NCI-H146 treated with DMSO at 0.1 percent for 48 hours (cell line): ENCODE measurements at regions not wholly inside any gene's neighbourhood (a gene's known extent, or its start where the extent isn't known, plus 50 kb on each side); places are given as distances from the start of the nearest gene placed in this dataset.

ENCODE experiments used
- DNase-seq: peaks from one replicate; lab custom pipeline; 2025; ENCODE audit not compliant: unreplicated experiment; lab: John Stamatoyannopoulos, UW

GRCh38 chr3:64957408-64958198 is 269.8 kb upstream of the ADAMTS9 start:
- DNase-seq, result no peak

- DNase-seq, result no peak
These were observed 269.0 kb upstream of the ADAMTS9 start for GRCh38 chr3:64956711-64957325.

- DNase-seq, result no peak
These were observed 267.3 kb upstream of the ADAMTS9 start for GRCh38 chr3:64954995-64955636.

- DNase-seq, result no peak
These were observed 257.4 kb upstream of the ADAMTS9 start for GRCh38 chr3:64945171-64945729.

- DNase-seq, result no peak
These were observed 256.1 kb upstream of the ADAMTS9 start for GRCh38 chr3:64943866-64944265.

GRCh38 chr3:64940596-64941348 is 253.0 kb upstream of the ADAMTS9 start:
- DNase-seq, result no peak

- DNase-seq, result no peak
These were observed 252.1 kb upstream of the ADAMTS9 start for GRCh38 chr3:64939747-64940450.

- DNase-seq, result no peak
These were observed 251.5 kb upstream of the ADAMTS9 start for GRCh38 chr3:64939309-64939708.

GRCh38 chr3:64936556-64936955 is 248.8 kb upstream of the ADAMTS9 start:
- DNase-seq, result no peak

GRCh38 chr3:64935971-64936370 is 248.2 kb upstream of the ADAMTS9 start:
- DNase-seq, result no peak

- no peak for DNase-seq
These were observed 245.0 kb upstream of the ADAMTS9 start for GRCh38 chr3:64932666-64933342.

GRCh38 chr3:64932016-64932518 is 244.3 kb upstream of the ADAMTS9 start:
- DNase-seq, result no peak

GRCh38 chr3:64930891-64931290 is 243.1 kb upstream of the ADAMTS9 start:
- no peak for DNase-seq

GRCh38 chr3:64928683-64929082 is 240.9 kb upstream of the ADAMTS9 start:
- no peak for DNase-seq

GRCh38 chr3:64927689-64928088 is 239.9 kb upstream of the ADAMTS9 start:
- no peak for DNase-seq

GRCh38 chr3:64925575-64925974 is 237.8 kb upstream of the ADAMTS9 start:
- DNase-seq, result no peak

- no peak for DNase-seq
These were observed 237.2 kb upstream of the ADAMTS9 start for GRCh38 chr3:64924961-64925360.

GRCh38 chr3:64922213-64922612 is 234.4 kb upstream of the ADAMTS9 start:
- DNase-seq, result no peak

GRCh38 chr3:64921281-64922065 is 233.7 kb upstream of the ADAMTS9 start:
- no peak for DNase-seq
